Astrocyte (in vitro differentiated cells and primary cell): ENCODE measurements at regions not wholly inside any gene's neighbourhood (a gene's known extent, or its start where the extent isn't known, plus 50 kb on each side); places are given as distances from the start of the nearest gene placed in this dataset.

Experiments used
- EZH2 ChIP-seq: IDR thresholded peaks from 2 replicates; pipeline ENCODE4 v1.6.1; 2012; ENCODE audit warnings: mild to moderate bottlenecking, low read length, inconsistent platforms; ENCODE audit not compliant: insufficient read depth
- TF ChIP-seq, protein P1 (sequence below): IDR thresholded peaks from 2 replicates; pipeline ENCODE4 v1.5.1; 2011; ENCODE audit warnings: low read depth, mild to moderate bottlenecking, inconsistent platforms, low read length, moderate library complexity; ENCODE audit not compliant: insufficient read depth

DNA sequence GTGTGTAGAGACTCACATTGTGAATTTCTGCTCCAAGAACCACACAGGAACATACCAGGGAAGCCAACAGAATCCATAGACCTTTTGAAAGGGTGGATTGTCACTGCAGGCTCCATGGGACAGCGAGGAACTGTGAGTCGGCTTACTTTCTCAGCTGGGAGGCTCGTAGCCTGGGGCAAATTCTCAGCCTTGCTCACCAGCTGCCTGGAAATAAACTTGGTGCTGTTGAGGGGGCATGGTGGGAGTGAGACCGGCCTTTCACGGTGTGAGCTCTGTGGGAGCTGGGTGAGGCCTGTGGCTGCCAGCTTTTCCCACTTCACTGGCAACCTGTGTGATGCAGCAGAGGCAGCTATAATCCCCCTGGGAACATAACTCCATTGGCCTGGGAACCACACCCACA is 146.6 kb upstream of the P2RY1 start:
- TF ChIP-seq EZH2: no peak
- TF ChIP-seq, protein P1, sequence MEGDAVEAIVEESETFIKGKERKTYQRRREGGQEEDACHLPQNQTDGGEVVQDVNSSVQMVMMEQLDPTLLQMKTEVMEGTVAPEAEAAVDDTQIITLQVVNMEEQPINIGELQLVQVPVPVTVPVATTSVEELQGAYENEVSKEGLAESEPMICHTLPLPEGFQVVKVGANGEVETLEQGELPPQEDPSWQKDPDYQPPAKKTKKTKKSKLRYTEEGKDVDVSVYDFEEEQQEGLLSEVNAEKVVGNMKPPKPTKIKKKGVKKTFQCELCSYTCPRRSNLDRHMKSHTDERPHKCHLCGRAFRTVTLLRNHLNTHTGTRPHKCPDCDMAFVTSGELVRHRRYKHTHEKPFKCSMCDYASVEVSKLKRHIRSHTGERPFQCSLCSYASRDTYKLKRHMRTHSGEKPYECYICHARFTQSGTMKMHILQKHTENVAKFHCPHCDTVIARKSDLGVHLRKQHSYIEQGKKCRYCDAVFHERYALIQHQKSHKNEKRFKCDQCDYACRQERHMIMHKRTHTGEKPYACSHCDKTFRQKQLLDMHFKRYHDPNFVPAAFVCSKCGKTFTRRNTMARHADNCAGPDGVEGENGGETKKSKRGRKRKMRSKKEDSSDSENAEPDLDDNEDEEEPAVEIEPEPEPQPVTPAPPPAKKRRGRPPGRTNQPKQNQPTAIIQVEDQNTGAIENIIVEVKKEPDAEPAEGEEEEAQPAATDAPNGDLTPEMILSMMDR: no peak
